ENCODE measurements at regions not wholly inside any gene's neighbourhood (a gene's known extent, or its start where the extent isn't known, plus 50 kb on each side); places are given as distances from the start of the nearest gene placed in this dataset.

GRCh38 chr1:9472386-9473031 is 66.8 kb upstream of the SLC25A33 start:
- TF ChIP-seq, protein P1, sequence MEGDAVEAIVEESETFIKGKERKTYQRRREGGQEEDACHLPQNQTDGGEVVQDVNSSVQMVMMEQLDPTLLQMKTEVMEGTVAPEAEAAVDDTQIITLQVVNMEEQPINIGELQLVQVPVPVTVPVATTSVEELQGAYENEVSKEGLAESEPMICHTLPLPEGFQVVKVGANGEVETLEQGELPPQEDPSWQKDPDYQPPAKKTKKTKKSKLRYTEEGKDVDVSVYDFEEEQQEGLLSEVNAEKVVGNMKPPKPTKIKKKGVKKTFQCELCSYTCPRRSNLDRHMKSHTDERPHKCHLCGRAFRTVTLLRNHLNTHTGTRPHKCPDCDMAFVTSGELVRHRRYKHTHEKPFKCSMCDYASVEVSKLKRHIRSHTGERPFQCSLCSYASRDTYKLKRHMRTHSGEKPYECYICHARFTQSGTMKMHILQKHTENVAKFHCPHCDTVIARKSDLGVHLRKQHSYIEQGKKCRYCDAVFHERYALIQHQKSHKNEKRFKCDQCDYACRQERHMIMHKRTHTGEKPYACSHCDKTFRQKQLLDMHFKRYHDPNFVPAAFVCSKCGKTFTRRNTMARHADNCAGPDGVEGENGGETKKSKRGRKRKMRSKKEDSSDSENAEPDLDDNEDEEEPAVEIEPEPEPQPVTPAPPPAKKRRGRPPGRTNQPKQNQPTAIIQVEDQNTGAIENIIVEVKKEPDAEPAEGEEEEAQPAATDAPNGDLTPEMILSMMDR (IDR thresholded peaks at IDR 0.05), result no peak
- no peak for TF ChIP-seq POLR2A (IDR thresholded peaks at IDR 0.05)
